Stimulated activated CD8-positive, alpha-beta memory T cell treated with anti-CD3 and anti-CD28 coated beads, Interleukin-15, amount 100 ng/mL, for 1 hour (primary cell): ENCODE measurements at regions not wholly inside any gene's neighbourhood (a gene's known extent, or its start where the extent isn't known, plus 50 kb on each side); places are given as distances from the start of the nearest gene placed in this dataset.
"Not testable (repeated sequence)": the region's sequence is repeated elsewhere in the genome, so short reads cannot be mapped to it uniquely, and the experiment has no call there.

Source experiments
- DNase-seq: peaks from one replicate; pipeline ENCODE4 v3.0.0-alpha.2; 2020; ENCODE audit warnings: low read depth

- DNase-seq = no peak
Observed at GRCh38 chr5:82754036-82754746, 323.0 kb downstream of the TMEM167A start.

DNA sequence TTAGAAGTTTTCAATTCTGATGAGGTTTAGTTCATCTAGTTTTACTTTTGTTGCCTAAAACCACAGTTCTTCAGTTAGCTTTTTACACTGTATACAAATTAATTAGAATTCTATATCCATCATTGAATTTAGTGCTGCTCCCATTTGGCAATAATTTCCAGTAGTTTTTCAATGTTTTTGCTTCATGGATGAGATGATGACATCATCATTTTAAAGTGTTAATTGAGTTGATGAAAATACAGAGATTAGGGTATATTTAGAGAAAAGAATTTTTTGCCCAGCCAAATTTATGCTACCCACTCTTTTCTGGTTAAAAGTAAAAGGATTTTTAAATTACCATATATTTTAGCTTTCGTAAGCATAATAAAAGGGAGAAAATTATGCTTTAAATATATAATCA lies 323.8 kb downstream of the TMEM167A start:
- no peak for DNase-seq

DNA sequence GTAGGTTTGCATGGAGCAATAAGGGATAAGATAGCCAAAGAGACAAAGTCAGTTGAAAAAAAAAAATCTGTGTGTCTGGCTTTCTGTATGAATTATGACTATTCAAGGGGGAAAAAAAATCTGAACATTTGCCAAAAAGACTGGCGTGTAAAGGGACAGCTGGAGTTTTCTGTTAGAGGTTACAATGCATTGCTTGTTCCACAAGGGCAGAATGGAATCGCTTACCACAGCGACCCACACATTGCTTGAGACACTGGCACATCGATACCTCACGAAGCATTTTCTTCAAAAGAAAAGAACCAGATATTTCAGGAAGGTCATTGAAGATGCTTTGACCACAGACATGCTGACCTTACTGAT lies 327.8 kb downstream of the TMEM167A start:
- no peak for DNase-seq

DNA sequence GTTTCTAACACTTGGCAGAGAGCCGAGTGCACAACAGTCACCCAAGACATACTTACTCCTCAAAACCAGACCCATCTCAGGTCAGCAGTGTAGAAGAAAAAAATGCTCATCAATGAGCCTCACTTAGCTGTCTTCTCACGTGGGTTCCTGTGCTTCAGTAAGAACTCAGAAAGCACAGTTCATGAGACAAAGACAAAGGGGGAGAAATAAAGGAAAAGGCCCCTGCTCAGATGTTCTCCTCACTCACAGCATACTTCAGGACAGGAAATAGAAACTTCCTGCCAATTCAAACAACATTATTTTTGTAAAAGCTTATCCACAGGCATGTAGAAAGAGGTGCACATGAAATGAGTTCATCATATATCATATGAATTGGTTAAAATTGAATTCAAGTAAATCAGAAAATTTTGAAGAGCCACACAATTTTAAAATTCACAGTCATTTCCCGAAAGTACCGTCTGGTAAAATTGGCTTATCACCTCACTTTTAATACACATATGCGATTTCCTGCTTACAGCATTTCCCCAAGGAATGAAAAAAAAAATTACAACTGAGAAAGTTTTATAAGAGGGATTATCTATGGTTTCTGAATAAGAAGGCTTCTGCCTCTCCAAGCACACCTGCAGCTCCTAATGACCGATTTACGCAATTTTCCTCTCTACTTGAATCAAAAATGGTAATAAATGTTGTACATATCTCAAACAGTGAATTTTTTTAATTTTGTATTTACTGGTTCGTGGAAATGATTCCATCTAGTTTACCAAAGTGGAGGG lies 328.3 kb downstream of the TMEM167A start:
- DNase-seq = no peak

DNA sequence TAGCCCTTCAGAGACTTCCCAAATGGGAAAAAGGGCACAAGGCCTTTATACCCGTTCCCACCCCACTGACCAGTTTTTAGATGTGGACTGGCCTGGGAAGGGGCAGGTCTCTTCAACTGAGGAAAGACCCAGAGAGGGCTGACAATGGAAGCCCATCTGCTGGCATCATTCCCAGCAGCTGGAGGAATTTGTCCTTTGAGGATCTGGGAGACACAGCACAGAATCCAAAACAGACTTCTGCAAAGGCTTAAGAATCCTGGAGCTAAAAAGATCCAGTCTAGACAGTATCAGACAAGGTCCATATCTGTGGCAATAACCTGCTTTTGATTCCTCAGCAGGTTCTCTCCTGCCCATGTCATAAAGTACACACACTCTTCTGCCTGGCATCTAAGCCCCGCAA lies 329.2 kb downstream of the TMEM167A start:
- no peak for DNase-seq

DNA sequence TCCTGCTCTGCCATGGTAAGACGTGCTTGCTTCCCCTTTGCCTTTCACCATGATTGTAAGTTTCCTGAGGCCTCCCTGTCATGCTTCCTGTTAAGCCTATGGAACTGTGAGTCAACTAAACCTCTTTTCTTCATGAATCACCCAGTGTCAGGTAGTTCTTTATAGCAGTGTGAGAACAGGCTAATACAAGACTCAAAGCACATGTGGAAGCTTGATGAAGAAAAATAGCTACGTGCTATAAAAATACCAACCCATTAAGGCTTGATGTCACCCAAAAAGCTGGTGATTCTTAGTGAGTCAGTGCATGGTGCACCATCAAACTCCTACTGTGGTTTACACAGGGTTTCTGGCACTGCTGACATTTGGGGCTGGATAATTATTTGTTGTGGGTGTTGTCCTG lies 332.2 kb downstream of the TMEM167A start:
- DNase-seq = no peak

- no peak for DNase-seq
Observed at GRCh38 chr5:82738681-82739269, 338.4 kb downstream of the TMEM167A start.

DNA sequence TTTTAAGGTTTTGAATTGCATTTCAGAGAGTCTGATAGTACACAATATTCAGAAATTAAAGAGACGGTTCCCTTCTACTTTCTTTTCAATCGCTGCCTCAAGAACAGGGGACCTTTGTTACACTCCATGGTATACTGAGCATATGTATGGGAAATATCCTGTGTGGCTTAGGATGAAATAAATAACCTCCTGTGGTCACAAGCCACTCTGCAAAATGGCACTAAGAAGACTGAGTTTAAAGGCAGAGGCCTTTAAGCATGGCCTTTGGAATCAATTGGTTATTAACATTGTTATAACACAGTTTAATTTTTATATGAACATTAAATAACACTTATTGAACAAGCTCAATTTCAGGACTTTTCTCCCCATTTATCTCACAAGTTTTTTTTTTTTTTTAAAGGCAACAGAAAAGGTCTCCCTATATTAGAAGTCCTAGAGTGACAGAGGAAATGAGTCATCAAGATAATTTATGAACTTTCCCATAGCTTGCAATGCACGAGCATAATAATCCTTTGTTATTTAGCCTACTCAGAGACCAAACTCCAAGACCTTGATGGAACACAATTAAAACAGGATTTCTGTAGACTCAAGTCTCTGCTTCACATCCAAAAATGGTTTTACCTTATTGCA lies 341.9 kb downstream of the TMEM167A start:
- no peak for DNase-seq

DNA sequence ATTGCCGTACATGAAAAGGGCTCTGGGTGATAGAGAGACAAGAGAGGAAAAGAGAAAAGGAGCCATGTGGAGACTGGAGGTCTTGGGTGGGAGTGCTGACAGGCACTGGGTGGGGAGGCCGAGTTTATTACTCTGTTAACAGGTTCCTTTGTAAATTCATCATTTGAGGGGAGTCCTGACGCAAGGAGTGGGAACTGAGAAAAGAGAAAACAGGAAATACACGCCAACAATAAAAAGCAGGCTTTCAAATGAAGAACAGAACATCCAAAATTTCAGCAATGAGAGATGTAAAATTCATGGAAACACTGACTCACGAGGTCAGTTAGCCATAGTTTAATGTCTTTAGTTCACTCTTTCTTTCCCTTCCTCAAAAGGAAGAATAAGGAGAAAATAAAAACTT lies 342.8 kb downstream of the TMEM167A start:
- no peak for DNase-seq

- no peak for DNase-seq
Observed at GRCh38 chr5:82730913-82731312, 346.3 kb downstream of the TMEM167A start.

- no peak for DNase-seq
Observed at GRCh38 chr5:82728926-82729702, 348.1 kb downstream of the TMEM167A start.

GRCh38 chr5:82723168-82723567 lies 354.0 kb downstream of the TMEM167A start:
- DNase-seq = no peak

GRCh38 chr5:82721087-82721410 lies 356.1 kb downstream of the TMEM167A start:
- DNase-seq = no peak

DNA sequence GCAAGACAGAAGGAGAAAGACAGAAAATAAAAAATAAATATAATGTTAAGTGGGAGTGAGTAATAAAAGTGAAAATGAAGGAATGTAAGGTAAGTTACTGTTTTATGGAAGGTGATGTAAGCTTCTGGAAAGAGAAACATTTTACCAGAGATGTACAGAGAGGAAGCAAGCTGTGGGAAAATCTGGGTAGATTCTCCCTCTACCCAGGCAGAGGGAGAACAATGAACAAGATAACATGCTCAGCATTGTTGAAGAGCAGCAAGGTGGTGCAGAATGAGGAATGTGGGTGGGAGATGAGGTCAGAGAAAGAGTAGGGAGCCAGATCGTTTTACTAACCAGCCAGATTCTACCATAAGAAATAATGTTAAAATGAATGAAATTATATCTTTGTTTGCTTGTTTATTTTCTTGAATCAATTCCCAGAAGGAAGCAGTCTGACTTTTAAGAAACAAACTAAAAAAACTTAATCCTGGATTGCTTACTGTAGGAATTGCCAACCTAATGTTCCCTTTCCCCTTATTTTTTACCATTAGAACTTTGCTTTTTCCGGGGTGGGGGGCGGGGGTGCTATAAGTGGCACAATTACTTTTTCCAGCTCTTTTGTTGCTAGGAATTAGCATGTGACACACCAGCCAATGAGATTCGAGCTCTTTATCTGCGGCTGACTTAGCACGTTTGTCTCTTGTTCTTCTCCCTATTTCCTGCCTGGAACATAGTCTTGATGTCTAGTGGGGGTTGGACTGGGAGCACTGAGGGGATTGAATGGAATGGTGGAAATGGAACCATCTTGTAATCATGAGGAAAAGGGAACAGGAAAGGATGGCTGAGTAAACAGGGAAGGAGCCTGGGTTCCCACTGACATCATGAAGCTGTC lies 356.7 kb downstream of the TMEM167A start:
- no peak for DNase-seq

DNA sequence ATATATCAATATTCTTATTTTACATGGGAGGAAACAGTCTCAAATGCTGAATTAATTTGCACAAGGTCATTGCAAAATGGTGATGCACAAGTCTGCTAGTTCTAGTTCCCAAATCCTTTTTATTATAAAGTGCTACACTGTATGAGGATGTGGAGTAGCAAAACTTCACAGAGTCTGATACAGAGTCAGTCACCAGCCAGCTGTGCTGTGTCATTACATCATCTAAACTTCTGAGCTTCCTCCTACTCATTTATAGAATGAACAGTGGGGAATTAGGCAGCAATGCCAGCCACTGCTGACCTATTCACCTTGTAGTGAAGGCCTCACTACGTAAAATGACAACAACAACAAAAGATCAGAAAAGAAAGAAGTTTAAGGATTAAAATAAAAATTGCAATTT lies 357.8 kb downstream of the TMEM167A start:
- DNase-seq = no peak

DNA sequence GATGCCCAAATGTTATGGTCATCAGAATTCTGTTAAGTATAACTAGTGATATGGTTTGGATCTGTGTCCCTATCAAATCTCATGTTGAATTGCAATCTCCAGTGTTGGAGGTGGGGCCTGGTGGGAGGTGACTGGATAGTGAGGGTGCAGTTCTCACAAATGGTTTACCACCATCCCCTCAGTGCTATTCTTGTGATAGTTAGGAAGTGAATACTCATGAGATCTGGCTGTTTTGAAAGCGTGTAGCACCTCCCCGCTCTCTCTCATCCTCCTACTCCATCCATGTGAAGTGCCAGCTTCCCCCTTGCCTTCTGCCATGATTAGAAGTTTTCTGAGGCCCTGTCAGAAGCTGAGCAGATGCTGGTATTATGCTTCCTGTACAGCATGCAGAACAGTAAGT lies 359.5 kb downstream of the TMEM167A start:
- no peak for DNase-seq

GRCh38 chr5:82714732-82715131 lies 362.5 kb downstream of the TMEM167A start:
- DNase-seq = not testable (repeated sequence)

GRCh38 chr5:82713811-82714210 lies 363.4 kb downstream of the TMEM167A start:
- no peak for DNase-seq

DNA sequence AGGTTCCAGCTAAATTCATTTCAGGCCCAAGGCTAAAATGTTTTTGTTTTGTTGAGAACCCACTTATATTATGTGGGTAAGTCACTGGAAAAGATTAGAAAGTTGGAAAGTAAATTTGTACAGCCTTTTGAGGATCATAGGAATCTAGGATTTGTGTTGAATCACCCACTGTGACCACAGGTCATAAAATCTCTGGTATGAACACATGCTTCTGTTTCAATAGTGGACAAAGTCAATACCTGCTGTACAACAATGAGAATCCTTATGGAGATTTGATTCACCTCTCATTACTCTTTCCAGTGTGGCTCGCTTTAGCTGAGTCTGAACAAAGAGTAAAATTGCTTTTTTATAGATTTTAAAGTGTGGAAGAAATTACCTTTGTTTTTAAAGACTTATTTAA lies 369.5 kb downstream of the TMEM167A start:
- no peak for DNase-seq

DNA sequence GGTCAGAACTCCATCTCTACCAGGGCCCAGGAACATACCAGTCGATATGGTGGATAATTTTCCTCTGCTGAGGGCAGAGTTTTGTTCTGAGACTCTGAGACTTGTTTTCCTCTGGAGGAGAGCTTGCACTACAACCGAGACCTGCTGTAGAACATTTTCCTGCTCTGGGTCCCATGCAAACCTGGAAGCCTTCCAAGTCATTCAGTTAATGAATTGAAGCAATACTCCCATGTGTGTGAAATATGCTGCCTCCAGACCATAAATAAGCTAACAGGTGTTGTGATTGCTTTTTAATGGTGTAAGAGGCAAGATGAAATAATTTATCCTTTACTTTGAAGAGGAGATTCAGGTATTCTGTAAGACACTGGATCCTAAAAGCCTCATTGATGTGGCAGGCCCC lies 372.8 kb downstream of the TMEM167A start:
- no peak for DNase-seq

GRCh38 chr5:82702046-82702445 lies 375.1 kb downstream of the TMEM167A start:
- DNase-seq = no peak
